WTC11 (cell line): ENCODE measurements at regions not wholly inside any gene's neighbourhood (a gene's known extent, or its start where the extent isn't known, plus 50 kb on each side); places are given as distances from the start of the nearest gene placed in this dataset.

ENCODE experiments used
- MAX ChIP-seq: sonication (generic); formaldehyde crosslinking; IDR thresholded peaks from 2 replicates; pipeline ENCODE4 v1.8.0; 2022; ENCODE audit warnings: mild to moderate bottlenecking, missing genetic modification reagents
- NFE2L1 ChIP-seq: sonication (generic); formaldehyde crosslinking; IDR thresholded peaks from 2 replicates; pipeline ENCODE4 v1.8.1; 2023; ENCODE audit warnings: missing genetic modification reagents

GRCh38 chr5:20469390-20469789 is 481.4 kb upstream of the CDH18 start:
- no peak for TF ChIP-seq MAX (CRISPR knock-in tag)
- no peak for TF ChIP-seq NFE2L1
